ENCODE measurements at regions not wholly inside any gene's neighbourhood (a gene's known extent, or its start where the extent isn't known, plus 50 kb on each side); places are given as distances from the start of the nearest gene placed in this dataset.

- no peak for DNase-seq
Measured at GRCh38 chr1:234708700-234709395, 98.9 kb upstream of the IRF2BP2 start.

- no peak for DNase-seq
Measured at GRCh38 chr1:234707641-234708040, 97.7 kb upstream of the IRF2BP2 start.

- no peak for DNase-seq
Measured at GRCh38 chr1:234706931-234707330, 97.0 kb upstream of the IRF2BP2 start.

- DNase-seq = no peak
Measured at GRCh38 chr1:234706199-234706598, 96.2 kb upstream of the IRF2BP2 start.

- no peak for DNase-seq
Measured at GRCh38 chr1:234705615-234706014, 95.6 kb upstream of the IRF2BP2 start.

- DNase-seq = no peak
Measured at GRCh38 chr1:234704106-234704887, 94.3 kb upstream of the IRF2BP2 start.

- DNase-seq = no peak
Measured at GRCh38 chr1:234702342-234703000, 92.5 kb upstream of the IRF2BP2 start.

GRCh38 chr1:234701737-234702341 lies 91.9 kb upstream of the IRF2BP2 start:
- no peak for DNase-seq

GRCh38 chr1:234699795-234700665 lies 90.1 kb upstream of the IRF2BP2 start:
- no peak for DNase-seq

GRCh38 chr1:234698686-234699085 lies 88.7 kb upstream of the IRF2BP2 start:
- no peak for DNase-seq

GRCh38 chr1:234697741-234698140 lies 87.8 kb upstream of the IRF2BP2 start:
- DNase-seq = no peak

- DNase-seq = no peak
Measured at GRCh38 chr1:234697015-234697414, 87.0 kb upstream of the IRF2BP2 start.

- DNase-seq = no peak
Measured at GRCh38 chr1:234696148-234696576, 86.2 kb upstream of the IRF2BP2 start.

GRCh38 chr1:234694661-234695060 lies 84.7 kb upstream of the IRF2BP2 start:
- DNase-seq = no peak

- no peak for DNase-seq
Measured at GRCh38 chr1:234692966-234693580, 83.1 kb upstream of the IRF2BP2 start.

GRCh38 chr1:234691567-234691966 lies 81.6 kb upstream of the IRF2BP2 start:
- no peak for DNase-seq

- DNase-seq = no peak
Measured at GRCh38 chr1:234690872-234691271, 80.9 kb upstream of the IRF2BP2 start.

- DNase-seq = no peak
Measured at GRCh38 chr1:234689236-234689635, 79.3 kb upstream of the IRF2BP2 start.

GRCh38 chr1:234687011-234687410 lies 77.0 kb upstream of the IRF2BP2 start:
- no peak for DNase-seq

- DNase-seq = no peak
Measured at GRCh38 chr1:234686035-234686434, 76.1 kb upstream of the IRF2BP2 start.

- DNase-seq = no peak
Measured at GRCh38 chr1:234684856-234685255, 74.9 kb upstream of the IRF2BP2 start.
